Activated naive CD4-positive, alpha-beta T cell treated with anti-CD3 and anti-CD28 coated beads, Interleukin-2, amount 50 U/mL, for 72 hours (primary cell): ENCODE measurements at regions not wholly inside any gene's neighbourhood (a gene's known extent, or its start where the extent isn't known, plus 50 kb on each side); places are given as distances from the start of the nearest gene placed in this dataset.

Experiments used
- ATAC-seq, 2 donors: fragments of 150-1000 bp; cut with Tn5 transposase; 2 replicates each; pipeline ENCODE4 v1.10.0; 2021; ENCODE audit warnings: mild to moderate bottlenecking in 2 of 2, moderate library complexity in 2 of 2
- DNase-seq, 2 donors: peaks; one replicate each; pipeline ENCODE4 v3.0.0; 2021 to 2022; ENCODE audit warnings: low spot score in 2 of 2
- H3K27ac Mint-ChIP-seq, 2 donors: one replicate each; pipeline ENCODE4 v1.8.0; 2022; ENCODE audit warnings: mild to moderate bottlenecking in 2 of 2, mixed read lengths in 2 of 2
- H3K36me3 Mint-ChIP-seq, 2 donors: one replicate each; pipeline ENCODE4 v1.8.0; 2022; ENCODE audit warnings: mixed read lengths in 2 of 2
- H3K9me3 Mint-ChIP-seq, 2 donors: one replicate each; pipeline ENCODE4 v1.8.0; 2022; ENCODE audit warnings: mixed read lengths in 2 of 2

GRCh38 chr11:116596346-116597260 is 176.2 kb downstream of the BUD13 start:
- Mint-ChIP-seq H3K36me3 (no peaks in the 10 kb centered on the region), H3K27ac (no peak overlapping the region), H3K9me3 (no peaks in the 10 kb centered on the region)
- ATAC-seq, result no peak
- peak in 1 of 2 donors; percentile 47 for DNase-seq

DNA sequence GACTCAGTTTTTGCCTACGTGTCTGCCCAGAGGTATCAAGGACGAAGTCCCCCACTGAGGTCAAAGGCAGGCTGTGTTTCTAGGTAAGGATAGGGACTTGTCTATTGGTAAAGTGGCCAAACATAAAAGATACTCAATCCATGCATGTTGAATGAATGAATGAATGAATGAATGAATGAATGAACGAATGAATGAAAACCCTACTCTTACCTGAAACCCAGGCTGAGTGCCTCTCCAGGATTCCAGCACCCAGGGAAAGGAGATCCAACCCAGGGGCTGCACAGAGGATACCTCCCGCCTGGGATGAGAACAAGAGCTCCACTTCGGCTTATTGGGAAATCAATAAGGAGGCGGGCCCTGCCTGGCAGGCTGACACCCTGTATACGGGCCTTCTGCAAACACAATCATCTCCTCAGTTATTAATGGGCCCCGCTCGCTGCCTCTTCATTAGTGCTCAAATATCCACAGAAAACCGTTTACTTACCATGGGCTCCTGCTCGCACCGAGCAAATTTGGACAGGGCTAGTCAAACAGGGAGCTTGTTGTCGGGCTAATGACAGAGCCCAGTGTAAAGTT is 177.4 kb downstream of the BUD13 start:
- Mint-ChIP-seq H3K27ac (no peak overlapping the region), H3K36me3 (no peaks in the 10 kb centered on the region), H3K9me3 (no peaks in the 10 kb centered on the region)
- ATAC-seq (no peak), DNase-seq (no peak)

- Mint-ChIP-seq H3K36me3 (no peaks in the 10 kb centered on the region), H3K9me3 (no peaks in the 10 kb centered on the region), H3K27ac (peak overlapping the region in 1 of 2 donors; percentile 33)
- ATAC-seq, result no peak
- no peak for DNase-seq
These were observed 181.8 kb downstream of the BUD13 start for GRCh38 chr11:116590844-116591570.

DNA sequence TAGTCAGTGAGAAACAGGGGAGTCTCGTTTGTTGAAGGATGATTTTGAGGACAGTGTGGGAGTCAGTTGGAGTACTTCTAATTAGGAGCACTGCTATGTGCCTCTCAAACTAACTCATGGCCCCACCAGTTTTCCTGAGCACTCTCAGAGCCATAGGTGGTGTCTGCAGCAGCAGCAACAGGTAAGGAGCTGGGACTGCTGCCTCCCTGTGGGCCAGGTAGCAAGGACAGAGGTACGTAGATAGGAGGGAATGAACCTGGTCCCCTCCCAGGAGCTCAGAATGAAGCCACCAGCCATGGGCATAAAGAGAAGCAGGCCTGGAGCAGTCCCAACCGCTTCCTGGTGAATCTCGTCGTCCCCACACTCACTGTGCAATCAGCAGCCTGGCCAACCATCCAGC is 183.4 kb downstream of the BUD13 start:
- DNase-seq (no peak), ATAC-seq (no peak)
- H3K9me3 Mint-ChIP-seq, result no peaks in the 10 kb centered on the region
- no peak overlapping the region for H3K27ac Mint-ChIP-seq
- no peaks in the 10 kb centered on the region for H3K36me3 Mint-ChIP-seq

DNA sequence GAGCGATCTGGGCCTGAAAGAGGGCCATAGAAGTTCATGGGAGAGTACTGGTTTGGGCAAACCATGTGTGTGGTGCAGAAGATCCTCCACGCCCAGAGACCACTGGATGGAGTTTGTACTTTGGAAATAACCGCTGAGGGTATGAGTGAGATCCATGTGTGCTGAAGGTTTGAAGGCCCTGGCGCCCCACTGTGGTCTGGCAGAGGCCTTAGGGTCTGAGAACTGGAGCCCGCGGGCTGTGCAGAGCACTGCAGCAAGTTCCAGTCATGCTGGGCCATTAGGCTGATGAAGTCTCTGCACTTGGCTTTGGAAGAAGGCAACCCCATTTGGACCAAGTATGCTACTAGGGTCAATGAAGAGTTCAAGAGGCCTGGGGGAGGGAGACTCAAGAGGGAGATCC is 186.4 kb downstream of the BUD13 start:
- H3K27ac Mint-ChIP-seq, result no peak overlapping the region
- no peaks in the 10 kb centered on the region for H3K9me3 Mint-ChIP-seq
- no peaks in the 10 kb centered on the region for H3K36me3 Mint-ChIP-seq
- DNase-seq (no peak), ATAC-seq (no peak)

GRCh38 chr11:116582571-116582970 is 190.2 kb downstream of the BUD13 start:
- DNase-seq, result no peak
- no peaks in the 10 kb centered on the region for H3K9me3 Mint-ChIP-seq
- no peaks in the 10 kb centered on the region for H3K36me3 Mint-ChIP-seq
- no peak for ATAC-seq
- no peak overlapping the region for H3K27ac Mint-ChIP-seq

- Mint-ChIP-seq H3K27ac (no peak overlapping the region), H3K9me3 (no peaks in the 10 kb centered on the region), H3K36me3 (no peaks in the 10 kb centered on the region)
- ATAC-seq (no peak), DNase-seq (no peak)
These were observed 191.4 kb downstream of the BUD13 start for GRCh38 chr11:116581349-116581748.

- DNase-seq (no peak), ATAC-seq (no peak)
- no peaks in the 10 kb centered on the region for H3K36me3 Mint-ChIP-seq
- H3K27ac Mint-ChIP-seq, result no peak overlapping the region
- H3K9me3 Mint-ChIP-seq, result no peaks in the 10 kb centered on the region
These were observed 192.0 kb downstream of the BUD13 start for GRCh38 chr11:116580799-116581198.

GRCh38 chr11:116579857-116580727 is 192.7 kb downstream of the BUD13 start:
- Mint-ChIP-seq H3K9me3 (no peaks in the 10 kb centered on the region), H3K27ac (no peak overlapping the region), H3K36me3 (no peaks in the 10 kb centered on the region)
- no peak for ATAC-seq
- DNase-seq, result no peak

- no peak for ATAC-seq
- no peak for DNase-seq
- no peaks in the 10 kb centered on the region for H3K9me3 Mint-ChIP-seq
- H3K27ac Mint-ChIP-seq, result no peak overlapping the region
- no peaks in the 10 kb centered on the region for H3K36me3 Mint-ChIP-seq
These were observed 193.6 kb downstream of the BUD13 start for GRCh38 chr11:116579031-116579653.

DNA sequence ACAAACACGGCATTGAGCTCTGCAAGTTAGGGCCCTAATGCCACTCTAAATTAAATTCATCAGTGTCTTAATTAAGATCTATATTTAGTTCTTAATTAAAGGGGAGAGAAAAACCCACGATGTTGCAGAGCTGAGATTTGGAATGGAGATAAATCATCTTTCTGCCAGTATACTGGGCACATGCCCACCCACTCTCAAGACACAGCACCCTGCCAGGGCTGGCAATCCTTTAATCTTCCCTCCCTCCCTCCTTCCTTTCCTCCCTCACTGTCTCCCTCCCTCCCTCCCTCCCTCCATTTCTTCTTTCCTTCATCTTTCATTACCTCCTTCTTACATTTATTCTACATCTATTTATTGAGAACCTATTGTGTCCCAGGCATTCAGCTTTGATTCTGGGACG is 194.8 kb downstream of the BUD13 start:
- Mint-ChIP-seq H3K27ac (no peak overlapping the region), H3K36me3 (no peaks in the 10 kb centered on the region), H3K9me3 (no peaks in the 10 kb centered on the region)
- DNase-seq (no peak), ATAC-seq (no peak)

DNA sequence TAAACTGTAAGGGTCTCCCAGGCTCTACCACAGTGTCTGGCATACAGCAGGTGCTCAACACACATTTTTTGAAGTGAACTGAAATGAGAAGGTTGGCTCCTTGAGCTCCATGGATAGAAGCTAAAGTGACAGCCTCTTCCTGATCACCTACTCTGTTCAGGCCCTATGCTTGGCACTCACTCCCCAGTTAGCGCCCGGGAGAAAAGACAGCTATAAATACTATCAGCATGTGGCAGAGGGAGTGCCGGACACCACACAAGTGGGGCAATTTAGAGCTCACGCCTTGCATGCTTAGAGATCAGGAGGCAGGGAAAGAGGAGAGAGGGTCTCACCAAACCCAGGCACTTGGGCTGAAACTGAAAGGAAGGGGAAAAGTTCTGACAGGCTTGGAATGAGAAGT is 195.5 kb downstream of the BUD13 start:
- ATAC-seq (no peak), DNase-seq (no peak)
- H3K27ac Mint-ChIP-seq, result no peak overlapping the region
- H3K9me3 Mint-ChIP-seq, result no peaks in the 10 kb centered on the region
- H3K36me3 Mint-ChIP-seq, result no peaks in the 10 kb centered on the region

DNA sequence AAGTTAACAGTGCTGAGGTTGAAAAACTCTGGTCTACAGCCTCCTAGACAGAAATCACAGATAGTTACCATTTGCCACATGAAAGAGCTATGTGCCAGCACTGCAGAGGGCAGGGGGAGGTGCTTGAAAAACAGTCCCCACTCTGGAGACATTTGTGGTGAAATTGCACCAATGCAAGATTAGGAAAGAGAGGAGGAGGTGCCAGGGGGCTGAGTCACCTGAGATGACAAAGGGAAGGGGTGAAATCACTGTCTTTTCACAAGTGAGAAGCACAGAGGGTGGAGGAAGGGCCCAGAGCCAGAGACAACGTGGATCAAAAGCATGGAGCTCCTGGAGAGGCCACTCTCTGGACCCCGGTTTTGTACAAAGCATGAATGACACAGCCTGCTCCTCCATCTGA is 196.3 kb downstream of the BUD13 start:
- H3K36me3 Mint-ChIP-seq, result no peaks in the 10 kb centered on the region
- ATAC-seq (peak; percentile 49 to 53), DNase-seq (no peak)
- no peaks in the 10 kb centered on the region for H3K9me3 Mint-ChIP-seq
- H3K27ac Mint-ChIP-seq, result no peak overlapping the region

GRCh38 chr11:116567721-116568242 is 205.0 kb downstream of the BUD13 start:
- ATAC-seq (no peak), DNase-seq (no peak)
- Mint-ChIP-seq H3K9me3 (peaks cover 0 to 7% of the 10 kb centered on the region in 2 donors), H3K27ac (no peak overlapping the region), H3K36me3 (peaks cover 0 to 6% of the 10 kb centered on the region in 2 donors)

GRCh38 chr11:116563712-116564047 is 209.1 kb downstream of the BUD13 start:
- ATAC-seq, result no peak
- H3K36me3 Mint-ChIP-seq, result peaks cover 0 to 6% of the 10 kb centered on the region in 2 donors
- peaks cover 0 to 7% of the 10 kb centered on the region in 2 donors for H3K9me3 Mint-ChIP-seq
- DNase-seq, result no peak
- H3K27ac Mint-ChIP-seq, result no peak overlapping the region
